GM12878 (cell line): ENCODE measurements at regions not wholly inside any gene's neighbourhood (a gene's known extent, or its start where the extent isn't known, plus 50 kb on each side); places are given as distances from the start of the nearest gene placed in this dataset.

Experiments used
- SMC3 ChIP-seq: IDR thresholded peaks from 2 replicates; pipeline ENCODE4 v1.6.1; 2011; ENCODE audit warnings: low read length, improper control_type of control experiment, borderline replicate concordance
- TF ChIP-seq, protein P1 (sequence below): IDR thresholded peaks from 2 replicates; pipeline ENCODE4 v1.6.1; 2012; ENCODE audit warnings: mild to moderate bottlenecking, low read depth, low read length
- TF ChIP-seq, protein P2 (sequence below), 3 experiments: IDR thresholded peaks in 2 of 3; conservative IDR thresholded peaks in 1 of 3; 2 replicates each; pipeline ENCODE4 v1.5.1; 2011; ENCODE audit warnings: low read depth in 3 of 3, low read length in 3 of 3, mild to moderate bottlenecking in 3 of 3, control low read depth in 2 of 3, moderate library complexity in 2 of 3, inconsistent platforms in 1 of 3, mixed read lengths in 1 of 3; ENCODE audit not compliant: control insufficient read depth in 2 of 3, insufficient read depth in 1 of 3; ENCODE audit errors: extremely low read depth in 1 of 3

- TF ChIP-seq, protein P1, sequence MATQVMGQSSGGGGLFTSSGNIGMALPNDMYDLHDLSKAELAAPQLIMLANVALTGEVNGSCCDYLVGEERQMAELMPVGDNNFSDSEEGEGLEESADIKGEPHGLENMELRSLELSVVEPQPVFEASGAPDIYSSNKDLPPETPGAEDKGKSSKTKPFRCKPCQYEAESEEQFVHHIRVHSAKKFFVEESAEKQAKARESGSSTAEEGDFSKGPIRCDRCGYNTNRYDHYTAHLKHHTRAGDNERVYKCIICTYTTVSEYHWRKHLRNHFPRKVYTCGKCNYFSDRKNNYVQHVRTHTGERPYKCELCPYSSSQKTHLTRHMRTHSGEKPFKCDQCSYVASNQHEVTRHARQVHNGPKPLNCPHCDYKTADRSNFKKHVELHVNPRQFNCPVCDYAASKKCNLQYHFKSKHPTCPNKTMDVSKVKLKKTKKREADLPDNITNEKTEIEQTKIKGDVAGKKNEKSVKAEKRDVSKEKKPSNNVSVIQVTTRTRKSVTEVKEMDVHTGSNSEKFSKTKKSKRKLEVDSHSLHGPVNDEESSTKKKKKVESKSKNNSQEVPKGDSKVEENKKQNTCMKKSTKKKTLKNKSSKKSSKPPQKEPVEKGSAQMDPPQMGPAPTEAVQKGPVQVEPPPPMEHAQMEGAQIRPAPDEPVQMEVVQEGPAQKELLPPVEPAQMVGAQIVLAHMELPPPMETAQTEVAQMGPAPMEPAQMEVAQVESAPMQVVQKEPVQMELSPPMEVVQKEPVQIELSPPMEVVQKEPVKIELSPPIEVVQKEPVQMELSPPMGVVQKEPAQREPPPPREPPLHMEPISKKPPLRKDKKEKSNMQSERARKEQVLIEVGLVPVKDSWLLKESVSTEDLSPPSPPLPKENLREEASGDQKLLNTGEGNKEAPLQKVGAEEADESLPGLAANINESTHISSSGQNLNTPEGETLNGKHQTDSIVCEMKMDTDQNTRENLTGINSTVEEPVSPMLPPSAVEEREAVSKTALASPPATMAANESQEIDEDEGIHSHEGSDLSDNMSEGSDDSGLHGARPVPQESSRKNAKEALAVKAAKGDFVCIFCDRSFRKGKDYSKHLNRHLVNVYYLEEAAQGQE: no peak
- TF ChIP-seq, protein P2, sequence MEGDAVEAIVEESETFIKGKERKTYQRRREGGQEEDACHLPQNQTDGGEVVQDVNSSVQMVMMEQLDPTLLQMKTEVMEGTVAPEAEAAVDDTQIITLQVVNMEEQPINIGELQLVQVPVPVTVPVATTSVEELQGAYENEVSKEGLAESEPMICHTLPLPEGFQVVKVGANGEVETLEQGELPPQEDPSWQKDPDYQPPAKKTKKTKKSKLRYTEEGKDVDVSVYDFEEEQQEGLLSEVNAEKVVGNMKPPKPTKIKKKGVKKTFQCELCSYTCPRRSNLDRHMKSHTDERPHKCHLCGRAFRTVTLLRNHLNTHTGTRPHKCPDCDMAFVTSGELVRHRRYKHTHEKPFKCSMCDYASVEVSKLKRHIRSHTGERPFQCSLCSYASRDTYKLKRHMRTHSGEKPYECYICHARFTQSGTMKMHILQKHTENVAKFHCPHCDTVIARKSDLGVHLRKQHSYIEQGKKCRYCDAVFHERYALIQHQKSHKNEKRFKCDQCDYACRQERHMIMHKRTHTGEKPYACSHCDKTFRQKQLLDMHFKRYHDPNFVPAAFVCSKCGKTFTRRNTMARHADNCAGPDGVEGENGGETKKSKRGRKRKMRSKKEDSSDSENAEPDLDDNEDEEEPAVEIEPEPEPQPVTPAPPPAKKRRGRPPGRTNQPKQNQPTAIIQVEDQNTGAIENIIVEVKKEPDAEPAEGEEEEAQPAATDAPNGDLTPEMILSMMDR (IDR thresholded peaks at IDR 0.05 in 2 of 3, conservative IDR thresholded peaks at IDR 0.05 in 1 of 3; ENCODE audit: control insufficient read depth in 2 of 3, extremely low read depth in 1 of 3, insufficient read depth in 1 of 3, low read depth in 3 of 3, low read length in 3 of 3): no peak
- no peak for TF ChIP-seq SMC3
Observed at GRCh38 chr22:46035380-46035741, 58.4 kb upstream of the WNT7B start.
